Esophagus squamous epithelium (tissue), 4 donors: ENCODE measurements at regions not wholly inside any gene's neighbourhood (a gene's known extent, or its start where the extent isn't known, plus 50 kb on each side); places are given as distances from the start of the nearest gene placed in this dataset.

Experiments used
- CTCF ChIP-seq, 6 experiments: fragments of 450-650 bp in 4 of 6; fragments of 200-600 bp in 2 of 6; sonication (generic) in 2 of 6; IDR thresholded peaks; one replicate each; pipeline ENCODE4 v1.5.1; 2016 to 2019; ENCODE audit warnings: antibody characterized with exemption in 6 of 6, mild to moderate bottlenecking in 4 of 6, moderate library complexity in 4 of 6
- POLR2A ChIP-seq, 4 donors: fragments of 450-650 bp; IDR thresholded peaks; one replicate each; pipeline ENCODE4 v1.6.1; 2017; ENCODE audit warnings: antibody characterized with exemption in 4 of 4, mild to moderate bottlenecking in 4 of 4, moderate library complexity in 3 of 4

- TF ChIP-seq CTCF (IDR thresholded peaks at IDR 0.05) (no peak), POLR2A (IDR thresholded peaks at IDR 0.05) (no peak)
Measured at GRCh38 chr2:20557226-20557625, 93.7 kb downstream of the HS1BP3 start.
